ENCODE measurements at regions not wholly inside any gene's neighbourhood (a gene's known extent, or its start where the extent isn't known, plus 50 kb on each side); places are given as distances from the start of the nearest gene placed in this dataset.

DNA sequence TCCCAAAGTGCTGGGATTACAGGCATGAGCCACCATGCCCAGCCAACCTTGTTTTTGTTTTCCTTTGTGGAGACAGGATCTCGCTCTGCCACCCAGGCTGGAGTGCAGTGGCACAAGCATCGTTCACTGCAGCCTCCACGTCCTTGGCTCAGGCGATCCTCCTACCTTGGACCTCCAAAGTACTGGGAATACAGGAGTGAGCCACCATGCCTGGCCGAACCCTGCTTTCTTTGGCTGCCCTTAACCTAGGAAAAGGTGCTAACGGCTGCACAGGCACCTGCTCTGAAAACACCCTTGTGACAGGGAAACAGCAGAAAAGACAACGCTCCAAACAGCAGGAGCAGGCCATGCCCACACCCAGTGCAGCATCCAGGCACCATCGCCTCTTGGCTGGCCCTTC lies 71.9 kb downstream of the OAT start:
- TF ChIP-seq POLR2A (IDR thresholded peaks at IDR 0.05), result no peak
- Histone ChIP-seq H3K27ac (no peak overlapping the region), H3K9me3 (no peaks in the 10 kb centered on the region), H3K4me1 (no peaks in the 10 kb centered on the region), H3K4me3 (no peak overlapping the region), H3K36me3 (no peaks in the 10 kb centered on the region), H3K27me3 (no peaks in the 10 kb centered on the region)
- WGBS, 2 donors, result 97 to 98% methylated on average over 8 of the region's 8 CpGs
- no peak for DNase-seq (ENCODE audit: low spot score in 2 of 2)

DNA sequence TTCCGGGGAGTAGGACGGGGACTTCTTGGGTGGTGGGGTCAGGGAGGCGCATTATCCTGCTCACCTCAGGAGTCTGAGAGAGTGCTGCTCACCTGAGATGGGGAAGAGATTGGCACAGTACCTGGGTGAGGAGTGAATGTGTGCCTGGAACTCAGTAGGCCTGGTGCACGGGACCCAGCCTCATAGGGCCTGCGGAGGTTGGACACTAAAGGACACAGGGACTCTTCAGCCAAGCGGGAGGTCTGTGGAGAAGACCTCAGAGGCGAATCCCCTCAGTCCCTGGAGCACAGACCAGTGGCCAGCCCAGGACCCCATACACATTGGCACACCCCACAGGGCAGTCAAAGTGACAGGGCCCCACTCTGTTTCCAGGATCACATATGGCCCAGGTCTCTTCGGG lies 73.2 kb downstream of the OAT start:
- no peak overlapping the region for H3K4me3 ChIP-seq
- H3K27ac ChIP-seq, result no peak overlapping the region
- H3K36me3 ChIP-seq, result no peaks in the 10 kb centered on the region
- H3K27me3 ChIP-seq, result no peaks in the 10 kb centered on the region
- no peak for DNase-seq (ENCODE audit: low spot score in 2 of 2)
- WGBS, 2 donors, result 96 to 97% methylated on average over 8 of the region's 8 CpGs
- H3K9me3 ChIP-seq, result no peaks in the 10 kb centered on the region
- TF ChIP-seq, protein P1, sequence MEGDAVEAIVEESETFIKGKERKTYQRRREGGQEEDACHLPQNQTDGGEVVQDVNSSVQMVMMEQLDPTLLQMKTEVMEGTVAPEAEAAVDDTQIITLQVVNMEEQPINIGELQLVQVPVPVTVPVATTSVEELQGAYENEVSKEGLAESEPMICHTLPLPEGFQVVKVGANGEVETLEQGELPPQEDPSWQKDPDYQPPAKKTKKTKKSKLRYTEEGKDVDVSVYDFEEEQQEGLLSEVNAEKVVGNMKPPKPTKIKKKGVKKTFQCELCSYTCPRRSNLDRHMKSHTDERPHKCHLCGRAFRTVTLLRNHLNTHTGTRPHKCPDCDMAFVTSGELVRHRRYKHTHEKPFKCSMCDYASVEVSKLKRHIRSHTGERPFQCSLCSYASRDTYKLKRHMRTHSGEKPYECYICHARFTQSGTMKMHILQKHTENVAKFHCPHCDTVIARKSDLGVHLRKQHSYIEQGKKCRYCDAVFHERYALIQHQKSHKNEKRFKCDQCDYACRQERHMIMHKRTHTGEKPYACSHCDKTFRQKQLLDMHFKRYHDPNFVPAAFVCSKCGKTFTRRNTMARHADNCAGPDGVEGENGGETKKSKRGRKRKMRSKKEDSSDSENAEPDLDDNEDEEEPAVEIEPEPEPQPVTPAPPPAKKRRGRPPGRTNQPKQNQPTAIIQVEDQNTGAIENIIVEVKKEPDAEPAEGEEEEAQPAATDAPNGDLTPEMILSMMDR (IDR thresholded peaks at IDR 0.05), result no peak
- TF ChIP-seq POLR2A (IDR thresholded peaks at IDR 0.05), result no peak
- no peak for TF ChIP-seq EP300 (IDR thresholded peaks at IDR 0.05)
- H3K4me1 ChIP-seq, result peaks cover 0 to 8% (median 0%) of the 10 kb centered on the region in 4 donors

DNA sequence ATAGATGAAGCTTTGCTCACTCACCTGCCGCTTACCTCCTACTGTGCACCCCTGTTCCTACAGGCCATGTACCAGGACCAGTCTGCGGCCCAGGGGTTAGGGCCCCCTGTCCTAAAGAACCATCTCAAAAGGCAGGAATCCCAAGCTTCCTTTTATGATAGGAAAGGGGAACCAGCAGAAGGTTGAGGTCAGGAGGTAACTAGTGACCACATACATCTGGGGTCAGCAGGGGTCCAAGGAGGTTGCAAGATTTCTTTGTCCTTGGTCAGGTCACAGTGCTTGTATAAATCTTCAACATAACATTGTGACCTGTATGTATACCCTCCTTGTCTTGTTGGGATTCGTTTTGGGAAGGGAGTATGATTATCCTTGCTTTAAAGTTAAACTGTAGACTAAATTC lies 73.8 kb downstream of the OAT start:
- WGBS, 2 donors, result 85 to 86% methylated on average over 3 of the region's 3 CpGs
- TF ChIP-seq POLR2A (IDR thresholded peaks at IDR 0.05), result no peak
- TF ChIP-seq, protein P1 (IDR thresholded peaks at IDR 0.05), result no peak
- TF ChIP-seq EP300 (IDR thresholded peaks at IDR 0.05), result no peak
- Histone ChIP-seq H3K36me3 (no peaks in the 10 kb centered on the region), H3K27me3 (no peaks in the 10 kb centered on the region), H3K9me3 (no peaks in the 10 kb centered on the region), H3K4me1 (peaks cover 0 to 13% (median 0%) of the 10 kb centered on the region in 4 donors), H3K4me3 (no peak overlapping the region), H3K27ac (no peak overlapping the region)
- DNase-seq (ENCODE audit: low spot score in 2 of 2), result no peak

DNA sequence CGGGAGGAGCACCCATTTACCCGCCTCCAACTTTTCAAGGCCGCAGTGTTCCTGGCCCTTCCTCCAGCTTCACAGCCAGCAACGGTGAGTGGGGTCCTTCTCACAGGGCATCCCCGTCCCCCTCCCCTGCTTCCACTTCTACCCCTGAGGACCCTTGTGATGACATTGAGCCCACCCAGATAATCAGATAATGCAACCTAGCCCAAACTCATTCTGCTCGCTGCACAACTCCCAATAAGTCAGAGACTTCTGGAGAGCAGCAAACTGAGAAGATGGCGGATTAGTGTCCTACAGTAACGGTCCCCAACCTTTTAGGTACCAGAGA lies 74.5 kb downstream of the OAT start:
- Histone ChIP-seq H3K4me3 (no peak overlapping the region), H3K27ac (no peak overlapping the region), H3K9me3 (no peaks in the 10 kb centered on the region), H3K36me3 (no peaks in the 10 kb centered on the region), H3K4me1 (peaks cover 0 to 20% (median 0%) of the 10 kb centered on the region in 4 donors), H3K27me3 (no peaks in the 10 kb centered on the region)
- no peak for TF ChIP-seq EP300 (IDR thresholded peaks at IDR 0.05)
- no peak for TF ChIP-seq POLR2A (IDR thresholded peaks at IDR 0.05)
- TF ChIP-seq, protein P1 (IDR thresholded peaks at IDR 0.05), result no peak
- 91 to 92% methylated on average over 8 of the region's 8 CpGs for WGBS, 2 donors
- no peak for DNase-seq (ENCODE audit: low spot score in 2 of 2)

DNA sequence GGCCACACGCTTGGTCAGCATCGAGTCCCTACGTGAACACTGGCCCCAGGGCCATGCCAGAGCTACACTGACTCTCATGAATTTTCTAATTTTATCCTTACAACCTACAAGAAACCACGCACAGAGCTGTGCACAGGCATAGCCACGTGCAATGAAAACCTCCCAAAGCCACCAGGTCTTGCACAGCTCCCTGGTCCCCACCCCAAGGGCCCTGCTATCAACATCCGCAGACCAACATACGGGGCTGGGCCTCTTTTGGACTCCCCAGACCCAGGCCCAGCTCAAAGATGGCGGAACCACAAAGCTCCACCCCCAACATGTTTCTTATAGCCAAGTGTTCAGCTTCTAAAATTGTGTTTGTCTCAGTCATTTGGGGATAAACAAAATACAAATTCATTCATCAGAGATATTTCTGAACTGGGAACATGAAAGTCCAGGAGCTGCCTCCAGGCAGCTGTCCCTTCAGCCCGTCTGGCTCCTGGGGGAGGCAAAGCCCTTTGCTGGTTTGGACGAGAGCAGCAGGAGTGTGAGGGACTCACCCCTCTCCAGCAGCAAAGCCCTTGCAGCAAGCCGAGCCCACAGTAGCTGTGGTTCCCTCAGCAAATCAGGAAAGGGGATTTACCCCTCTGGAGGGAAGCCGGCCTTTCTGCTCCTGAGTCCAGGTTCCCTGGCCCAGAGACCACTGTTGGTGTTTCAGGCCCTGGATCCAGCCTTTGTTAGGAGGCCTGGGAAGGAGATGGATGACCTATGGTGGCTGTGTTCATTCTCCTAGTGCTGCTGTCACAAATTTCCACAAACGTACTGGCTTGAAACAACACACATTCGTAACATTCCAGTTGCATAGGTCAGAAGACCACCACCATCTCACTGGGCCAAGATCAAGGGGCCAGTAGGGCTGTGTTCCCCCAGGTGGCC lies 75.1 kb downstream of the OAT start:
- Histone ChIP-seq H3K36me3 (no peaks in the 10 kb centered on the region), H3K4me3 (no peak overlapping the region), H3K9me3 (no peaks in the 10 kb centered on the region), H3K4me1 (peaks cover 0 to 20% (median 0%) of the 10 kb centered on the region in 4 donors), H3K27ac (no peak overlapping the region), H3K27me3 (no peaks in the 10 kb centered on the region)
- DNase-seq (ENCODE audit: low spot score in 2 of 2), result no peak
- TF ChIP-seq EP300 (IDR thresholded peaks at IDR 0.05), result no peak
- WGBS, 2 donors, result 86 to 90% methylated on average over 13 to 14 of the region's 14 CpGs

DNA sequence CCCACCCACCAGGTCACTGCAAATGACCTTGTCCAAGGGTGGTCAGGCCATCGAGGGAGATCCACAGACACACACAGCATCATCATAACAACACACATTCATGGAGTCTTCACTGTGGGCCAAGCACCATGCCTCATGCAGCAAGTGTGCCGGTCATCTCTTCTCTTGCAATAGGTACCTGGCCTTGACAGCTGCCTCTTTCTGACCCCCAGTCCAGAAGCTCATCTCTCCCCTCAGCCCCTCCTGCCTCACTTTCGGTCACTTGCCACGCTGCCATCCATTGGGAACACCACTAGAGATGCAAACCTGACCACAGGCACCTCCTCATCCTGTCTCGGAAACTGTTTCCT lies 75.9 kb downstream of the OAT start:
- H3K36me3 ChIP-seq, result no peaks in the 10 kb centered on the region
- H3K27me3 ChIP-seq, result no peaks in the 10 kb centered on the region
- H3K9me3 ChIP-seq, result no peaks in the 10 kb centered on the region
- TF ChIP-seq POLR2A (IDR thresholded peaks at IDR 0.05), result no peak
- no peak for TF ChIP-seq EP300 (IDR thresholded peaks at IDR 0.05)
- TF ChIP-seq, protein P1 (IDR thresholded peaks at IDR 0.05), result no peak
- 89 to 92% methylated on average over 5 of the region's 5 CpGs for WGBS, 2 donors
- no peak for DNase-seq (ENCODE audit: low spot score in 2 of 2)
- H3K4me3 ChIP-seq, result no peak overlapping the region
- H3K27ac ChIP-seq, result no peak overlapping the region
- peaks cover 0 to 20% (median 0%) of the 10 kb centered on the region in 4 donors for H3K4me1 ChIP-seq
